GM18870 (cell line): ENCODE measurements at regions not wholly inside any gene's neighbourhood (a gene's known extent, or its start where the extent isn't known, plus 50 kb on each side); places are given as distances from the start of the nearest gene placed in this dataset.
"Not testable (repeated sequence)": the region's sequence is repeated elsewhere in the genome, so short reads cannot be mapped to it uniquely, and the experiment has no call there.

Experiments used
- ATAC-seq: cut with Tn5 transposase; IDR thresholded peaks from one replicate; pipeline ENCODE4 v1.9.1; 2021; ENCODE audit warnings: moderate library complexity; ENCODE audit not compliant: unreplicated experiment

DNA sequence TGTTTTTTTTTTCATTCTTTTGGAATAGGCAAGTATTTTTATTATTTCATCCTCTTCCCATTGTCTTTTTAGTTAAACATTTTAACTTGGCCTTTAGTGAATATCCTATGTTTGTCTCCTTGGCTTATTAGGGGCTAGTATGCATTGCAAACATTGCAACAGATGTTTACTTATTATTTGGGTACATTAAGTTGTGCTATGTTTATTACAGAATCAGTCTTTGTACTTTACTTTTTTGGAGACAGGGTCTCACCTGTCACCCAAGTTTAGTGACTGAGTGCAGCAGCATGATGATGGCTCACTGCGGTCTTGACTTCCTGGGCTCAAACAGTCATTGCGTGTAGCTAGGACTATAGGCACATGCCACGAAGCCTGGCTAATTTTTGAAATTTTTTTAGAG is 51.1 kb upstream of the NUDT6 start:
- no peak for ATAC-seq

DNA sequence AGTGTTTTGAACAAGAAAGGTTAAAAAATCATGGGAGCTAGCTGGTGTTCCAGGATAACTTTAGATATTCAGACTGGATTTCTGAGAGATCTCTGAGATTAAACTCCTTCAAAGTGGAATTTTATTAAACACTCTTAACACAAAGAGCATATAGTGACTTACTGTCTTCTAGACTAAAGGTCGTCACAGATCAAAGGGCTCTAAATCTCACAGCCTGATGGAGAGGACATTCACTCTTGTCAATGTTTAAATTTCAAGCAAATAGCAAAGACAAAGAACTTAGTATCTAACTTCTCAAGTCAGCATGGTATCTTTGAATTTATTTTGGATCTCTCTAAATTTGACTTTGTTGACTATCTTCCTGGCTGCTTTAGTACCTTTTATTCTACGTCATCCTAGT is 53.7 kb upstream of the NUDT6 start:
- no peak for ATAC-seq

DNA sequence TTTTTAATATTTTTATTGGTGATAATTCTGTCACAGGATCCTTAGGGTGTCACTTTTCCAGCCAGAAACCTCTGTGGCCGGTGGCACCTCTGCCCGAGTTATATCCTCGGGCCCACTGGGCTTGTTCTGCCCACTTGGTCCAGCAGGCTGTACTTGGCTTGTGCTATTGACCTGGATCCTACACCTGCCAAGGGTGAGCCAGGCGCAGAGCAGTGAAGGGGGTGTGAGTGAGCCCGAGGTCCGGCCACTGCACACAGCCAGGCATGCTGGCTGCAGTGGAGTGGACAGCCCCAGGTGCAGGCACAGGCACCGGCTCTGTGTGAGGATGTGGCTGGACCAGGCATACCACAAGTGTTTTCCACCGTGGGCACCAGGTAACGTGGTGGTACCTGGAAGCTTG is 54.7 kb upstream of the NUDT6 start:
- ATAC-seq, result no peak

DNA sequence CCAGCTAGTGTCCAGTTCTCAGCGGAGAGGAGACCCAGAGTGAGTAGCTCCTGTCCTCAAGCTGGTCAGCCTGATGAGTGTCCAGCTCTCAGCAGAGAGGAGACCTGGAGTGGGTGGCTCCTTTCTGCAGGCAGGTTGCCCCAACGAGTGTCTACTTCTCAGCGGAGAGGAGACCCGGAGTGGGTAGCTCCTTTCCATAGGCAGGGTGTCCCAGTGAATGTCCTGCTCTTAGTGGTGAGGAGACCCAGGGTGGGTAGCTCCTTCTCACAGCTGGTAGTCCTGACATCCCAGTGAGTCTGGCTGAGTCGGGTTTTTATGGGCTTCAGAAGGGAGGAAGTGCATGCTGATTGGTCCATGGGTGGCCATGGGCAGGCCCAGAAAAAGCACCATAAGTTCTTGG is 55.7 kb upstream of the NUDT6 start:
- ATAC-seq, result no peak

DNA sequence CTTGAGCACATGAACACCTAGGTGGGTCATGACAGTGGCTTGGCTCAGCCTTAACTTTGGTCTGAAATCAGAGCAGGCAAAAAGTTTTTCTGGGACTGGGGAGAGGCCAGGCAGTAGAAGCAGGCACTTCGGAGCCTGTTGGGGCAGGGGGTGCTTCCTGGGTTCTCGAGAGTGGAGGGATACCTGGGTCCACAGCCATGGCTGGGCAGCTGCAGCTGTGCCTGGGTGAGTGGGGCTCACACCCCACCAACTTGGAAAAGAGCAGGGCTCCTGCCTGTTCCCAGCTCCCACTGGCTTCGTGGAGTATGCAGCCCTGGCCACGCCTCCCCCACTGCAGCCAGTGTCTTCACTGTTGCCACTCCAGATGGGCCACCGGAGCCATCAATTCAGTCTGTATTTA is 56.4 kb upstream of the NUDT6 start:
- no peak for ATAC-seq

DNA sequence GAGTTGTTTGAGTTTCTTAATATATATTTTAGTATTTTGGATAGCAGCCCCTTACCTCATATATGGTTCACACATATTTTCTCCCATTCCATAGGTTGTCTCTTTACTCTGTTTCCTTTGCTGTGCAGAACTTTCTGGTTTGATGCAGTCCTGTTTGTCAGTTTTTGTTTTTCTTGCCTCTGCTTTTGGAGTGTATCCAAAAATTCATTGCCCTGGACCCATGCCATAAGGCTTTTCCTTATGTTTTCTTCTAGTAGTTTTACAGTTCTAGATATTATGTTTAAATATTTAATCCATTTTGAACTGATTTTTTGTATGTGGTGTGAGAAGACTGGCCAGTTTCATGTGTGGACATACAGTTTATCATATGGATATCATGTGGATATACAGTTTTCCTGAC is 58.5 kb upstream of the NUDT6 start:
- no peak for ATAC-seq

DNA sequence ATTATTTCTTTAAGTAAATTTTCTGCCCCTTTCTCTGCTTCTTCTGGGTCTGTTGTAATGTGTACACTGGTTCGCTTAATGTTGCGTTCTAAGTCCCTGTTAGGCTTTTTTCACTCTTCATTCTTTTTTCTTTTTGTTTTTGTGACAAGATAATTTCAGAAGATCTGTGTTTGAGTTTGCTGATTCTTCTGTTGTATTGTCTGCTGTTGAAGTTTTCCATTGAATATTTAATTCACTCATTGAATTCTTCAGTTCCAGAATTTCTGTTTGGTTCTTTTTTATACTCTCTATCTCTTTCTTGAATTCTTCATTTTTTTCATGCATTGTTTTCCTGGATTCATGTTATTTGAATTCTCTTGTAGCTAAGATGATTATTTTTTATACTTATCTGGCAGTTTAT is 66.3 kb upstream of the NUDT6 start:
- no peak for ATAC-seq

DNA sequence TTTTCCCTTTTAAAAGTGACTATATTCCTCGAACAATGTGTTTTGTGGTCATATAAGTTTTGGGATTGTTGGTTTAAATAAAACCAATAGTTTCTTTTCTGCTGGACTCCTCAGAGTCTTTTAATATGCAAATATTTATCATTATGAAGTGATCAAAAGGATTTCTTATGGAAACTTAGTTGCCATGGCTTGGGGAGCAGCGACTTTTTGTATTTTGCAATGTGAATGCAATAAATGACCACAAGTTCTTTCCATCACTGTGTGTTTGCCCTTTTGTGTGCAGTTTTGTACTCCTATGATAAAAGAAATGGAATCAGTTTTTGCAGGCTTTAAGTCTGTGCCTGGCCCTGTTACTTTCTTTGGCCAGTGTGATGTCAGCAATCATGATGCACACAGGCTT is 68.5 kb upstream of the NUDT6 start:
- no peak for ATAC-seq

DNA sequence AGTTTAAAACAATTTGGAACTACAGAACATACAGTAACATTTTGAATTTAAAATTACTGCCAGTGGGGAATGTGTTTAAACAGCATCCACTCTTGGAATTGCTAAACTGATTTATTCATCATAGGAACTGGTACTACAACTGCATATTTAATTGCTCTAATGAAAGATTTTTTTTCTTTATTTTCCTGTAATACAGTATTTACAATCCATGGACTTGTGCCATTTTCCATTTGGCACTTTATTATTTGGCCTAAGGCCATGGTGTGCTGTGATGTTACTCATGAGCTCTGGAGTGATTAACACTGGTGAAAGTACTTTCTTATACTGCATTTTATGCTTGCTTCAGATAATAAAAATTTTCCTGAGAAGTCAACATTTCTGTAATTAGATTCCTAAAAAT is 69.7 kb upstream of the NUDT6 start:
- no peak for ATAC-seq

DNA sequence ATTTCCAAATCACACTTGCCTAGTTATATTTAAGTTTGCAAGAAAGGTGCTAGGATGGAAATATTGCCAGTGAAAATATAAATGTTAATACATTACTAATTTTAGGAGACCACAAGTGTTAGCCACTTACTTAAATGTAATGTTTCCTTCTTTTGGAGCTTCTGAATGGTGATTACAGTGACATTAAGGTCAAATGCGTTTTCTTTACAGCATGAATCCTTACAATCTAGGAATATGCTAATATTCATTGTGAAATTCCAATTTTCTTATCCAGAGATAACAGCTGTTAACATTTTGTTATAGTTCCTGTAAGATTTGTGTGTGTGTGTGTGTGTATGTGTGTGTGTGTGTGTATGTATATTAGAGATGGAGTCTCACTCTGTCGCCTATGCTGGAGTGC is 70.2 kb upstream of the NUDT6 start:
- ATAC-seq, result no peak

DNA sequence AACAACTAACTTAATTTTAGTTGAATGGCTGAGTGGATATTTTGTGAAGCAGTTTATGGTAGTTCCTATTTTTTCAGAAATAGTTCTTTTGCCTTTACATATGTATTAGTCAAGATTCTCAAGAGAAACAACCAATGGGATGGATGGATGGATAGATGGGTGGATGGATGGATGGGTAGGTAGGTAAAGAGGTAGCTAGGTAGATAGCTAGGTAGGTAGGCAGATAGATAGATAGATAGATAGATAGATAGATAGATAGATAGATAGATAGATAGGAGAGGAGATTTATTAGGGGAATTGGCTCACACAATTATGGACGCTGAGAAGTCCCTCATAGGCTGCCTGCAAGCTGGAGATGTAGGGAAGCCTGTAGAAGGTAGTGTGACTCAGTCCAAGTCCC is 74.0 kb upstream of the NUDT6 start:
- ATAC-seq, result no peak

DNA sequence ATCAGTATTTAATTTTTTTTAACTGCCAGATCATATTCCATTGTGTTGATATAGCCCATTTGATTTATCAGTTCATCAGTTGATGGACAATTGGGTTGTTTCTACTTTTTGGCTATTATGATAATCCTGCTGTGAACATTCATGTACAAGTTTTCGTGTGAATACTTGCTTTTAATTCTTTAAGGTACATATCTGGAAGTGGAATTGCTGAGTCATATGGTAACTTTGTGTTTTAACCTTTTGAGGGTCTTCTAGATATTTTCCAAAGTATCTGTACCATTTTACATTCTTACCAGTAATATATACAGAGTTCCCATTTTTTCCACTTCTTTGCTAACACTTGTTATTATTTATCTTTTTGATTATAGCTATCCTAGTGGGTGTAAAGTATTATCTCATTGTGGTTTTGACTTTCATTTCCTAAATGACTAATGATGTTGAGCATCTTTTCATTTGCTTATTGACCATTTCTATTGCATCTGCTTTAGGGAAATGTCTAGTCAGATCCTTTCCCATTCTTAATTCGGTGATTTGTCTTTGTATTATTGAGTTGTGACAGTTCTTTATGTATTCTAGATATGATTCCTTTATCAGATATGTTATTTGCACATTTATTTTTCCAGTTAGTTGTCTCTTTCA is 75.2 kb upstream of the NUDT6 start:
- ATAC-seq, result peak; percentile 98

DNA sequence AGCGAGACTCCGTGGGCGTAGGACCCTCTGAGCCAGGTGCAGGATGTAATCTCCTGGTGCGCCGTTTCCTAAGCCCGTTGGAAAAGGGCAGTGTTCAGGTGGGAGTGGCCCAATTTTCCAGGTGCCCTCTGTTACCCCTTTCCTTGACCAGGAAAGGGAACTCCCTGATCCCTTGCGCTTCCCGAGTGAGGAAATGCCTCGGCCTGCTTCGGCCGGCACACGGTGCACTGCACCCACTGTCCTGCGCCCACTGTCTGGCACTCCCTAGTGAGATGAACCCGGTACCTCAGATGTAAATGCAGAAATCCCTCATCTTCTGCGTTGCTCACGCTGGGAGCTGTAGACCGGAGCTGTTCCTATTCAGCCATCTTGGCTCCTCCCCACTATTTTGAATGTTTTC is 81.7 kb upstream of the NUDT6 start:
- ATAC-seq, result not testable (repeated sequence)

DNA sequence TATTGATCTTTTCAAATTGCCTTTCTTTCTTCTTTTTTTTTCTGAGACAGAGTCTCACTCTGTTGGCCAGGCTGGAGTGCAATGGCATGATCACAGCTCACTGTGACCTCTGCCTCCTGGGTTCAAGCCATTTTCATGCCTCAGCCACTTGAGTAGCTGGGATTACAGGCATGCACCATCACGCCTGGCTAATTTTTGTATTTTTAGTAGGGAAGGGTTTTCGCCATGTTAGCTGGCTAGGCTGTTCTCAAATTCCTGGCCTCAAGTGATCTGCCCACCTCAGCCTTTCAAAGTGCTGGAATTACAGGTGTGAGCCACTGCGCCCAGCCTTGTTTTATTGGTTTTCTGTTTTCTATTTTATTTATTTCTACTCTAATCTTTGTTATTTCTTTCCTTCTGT is 82.7 kb upstream of the NUDT6 start:
- ATAC-seq, result not testable (repeated sequence)

DNA sequence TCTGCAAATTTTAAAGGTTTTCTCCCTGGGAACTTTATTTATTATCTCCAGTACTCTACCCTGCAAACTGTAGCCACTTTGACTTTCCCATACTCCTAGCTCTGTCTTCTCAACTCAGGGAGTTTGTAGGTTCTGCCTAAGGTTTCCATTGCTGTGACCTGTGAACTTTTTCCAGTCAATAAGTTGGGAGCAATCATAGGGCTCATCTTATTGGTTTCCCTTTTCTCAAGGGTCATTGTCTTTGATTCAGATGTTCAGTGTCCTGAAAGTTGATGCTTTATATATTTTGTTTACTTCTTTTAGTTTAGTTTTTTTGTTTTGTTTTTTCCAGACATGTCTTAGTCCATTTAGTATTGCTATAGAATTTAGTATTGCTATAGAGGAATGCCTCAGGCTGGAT is 85.3 kb upstream of the NUDT6 start:
- ATAC-seq, result no peak

DNA sequence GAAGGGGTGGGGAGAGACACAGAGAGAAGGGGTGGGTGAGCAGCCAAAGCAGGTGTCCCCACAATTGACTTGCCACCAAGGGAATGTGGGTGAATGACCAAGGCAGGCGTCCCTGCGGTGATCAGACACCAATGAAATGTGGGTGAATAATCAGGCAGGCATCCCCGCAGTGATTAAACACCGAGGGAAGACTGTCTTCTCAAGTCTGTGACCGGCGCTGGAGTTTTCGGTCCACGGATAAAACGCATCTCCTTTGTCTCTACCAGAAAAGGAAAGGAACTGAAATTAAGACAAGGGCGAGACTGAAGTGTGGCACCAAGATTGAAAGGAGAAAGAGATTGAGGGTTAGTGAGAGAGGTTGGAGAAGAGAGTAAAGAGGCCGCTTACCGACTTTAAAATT is 90.0 kb upstream of the NUDT6 start:
- not testable (repeated sequence) for ATAC-seq

DNA sequence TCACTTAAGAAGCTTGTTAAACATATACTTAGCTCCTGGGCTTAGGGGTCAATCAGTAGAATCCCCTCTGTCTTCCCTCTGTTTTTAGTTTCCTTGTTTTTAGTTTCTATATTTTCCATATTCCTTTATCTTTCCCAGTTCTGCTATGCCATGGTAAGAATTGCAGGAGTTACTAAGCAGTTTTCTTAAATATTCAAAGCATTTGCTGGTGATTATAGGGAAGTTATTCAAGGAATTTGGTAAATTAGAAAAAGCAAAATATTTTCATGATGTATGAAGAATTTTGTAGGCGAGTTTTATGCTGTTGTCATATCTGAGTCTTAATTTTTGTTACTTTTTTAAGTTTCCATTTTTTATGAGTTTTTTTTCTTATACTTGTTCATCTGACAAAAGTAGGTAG is 91.6 kb upstream of the NUDT6 start:
- ATAC-seq, result no peak

DNA sequence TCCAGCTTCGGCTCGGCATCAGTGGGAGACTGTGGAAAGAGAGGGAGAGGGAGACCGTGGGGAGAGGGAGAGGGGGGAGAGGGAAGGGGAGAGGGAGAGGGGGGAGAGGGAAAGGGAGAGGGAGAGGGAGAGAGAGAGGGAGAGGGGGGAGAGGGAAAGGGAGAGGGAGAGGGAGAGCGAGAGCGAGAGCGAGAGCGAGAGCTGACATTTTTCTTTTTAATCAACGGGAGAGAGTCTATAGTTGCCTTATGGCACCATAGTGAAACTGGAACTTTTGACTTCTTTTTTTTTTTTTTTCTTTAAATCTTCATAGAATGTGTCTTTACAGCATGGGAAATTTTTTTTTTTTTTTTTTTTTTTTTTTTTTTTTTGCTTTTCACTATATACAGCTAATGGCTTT is 94.7 kb upstream of the NUDT6 start:
- no peak for ATAC-seq

DNA sequence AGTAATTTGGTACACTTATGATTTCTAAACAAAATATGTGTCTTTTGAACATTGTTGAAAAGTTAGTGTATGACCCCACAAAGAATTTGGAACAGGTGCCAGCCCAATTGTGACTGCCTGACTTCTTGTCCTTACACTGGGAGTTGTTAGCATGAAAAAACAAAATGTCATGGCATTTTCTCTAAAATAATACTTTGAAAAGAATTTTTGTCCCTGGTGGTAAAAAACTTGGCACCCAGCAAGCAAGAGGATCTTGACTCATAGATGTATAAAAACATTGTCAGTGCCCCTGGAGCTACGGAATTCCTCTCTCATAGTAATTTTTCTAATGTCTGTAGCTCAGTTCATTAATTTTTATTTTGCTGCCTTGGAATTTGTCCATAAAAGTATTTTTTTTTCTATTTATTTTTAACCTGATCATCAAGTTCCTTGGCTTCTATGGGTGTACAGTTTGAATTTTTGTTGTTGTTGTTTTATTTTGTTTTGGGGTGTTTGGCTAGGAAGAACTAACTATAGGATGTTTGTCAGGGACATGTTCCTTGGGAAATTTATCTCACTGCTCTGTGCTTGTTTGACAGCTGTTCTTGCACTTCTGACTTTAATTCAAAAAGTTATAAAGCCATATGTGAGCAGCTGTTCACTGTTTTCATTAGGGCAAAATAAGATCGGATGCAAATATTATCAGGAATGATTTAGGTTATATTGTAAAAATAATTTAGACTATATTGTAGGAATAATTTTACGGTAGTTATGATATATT is 95.4 kb upstream of the NUDT6 start:
- no peak for ATAC-seq

DNA sequence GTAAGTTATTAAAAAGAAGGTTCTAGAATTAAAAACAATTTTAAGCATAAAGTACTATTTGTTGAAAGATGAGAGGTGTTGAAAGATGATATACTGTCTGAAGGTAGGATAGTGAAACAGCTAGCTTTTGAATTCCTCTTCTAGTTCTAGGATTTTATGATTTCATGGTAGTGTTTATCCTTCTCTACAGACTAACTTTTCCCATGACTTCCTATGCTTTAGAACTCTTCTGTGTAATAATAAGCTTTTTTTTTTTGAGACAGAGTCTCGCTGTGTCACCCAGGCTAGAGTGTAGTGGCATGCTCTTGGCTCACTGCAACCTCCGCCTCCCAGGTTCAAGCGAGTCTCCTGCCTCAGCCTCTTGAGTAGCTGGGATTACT is 96.0 kb upstream of the NUDT6 start:
- no peak for ATAC-seq

DNA sequence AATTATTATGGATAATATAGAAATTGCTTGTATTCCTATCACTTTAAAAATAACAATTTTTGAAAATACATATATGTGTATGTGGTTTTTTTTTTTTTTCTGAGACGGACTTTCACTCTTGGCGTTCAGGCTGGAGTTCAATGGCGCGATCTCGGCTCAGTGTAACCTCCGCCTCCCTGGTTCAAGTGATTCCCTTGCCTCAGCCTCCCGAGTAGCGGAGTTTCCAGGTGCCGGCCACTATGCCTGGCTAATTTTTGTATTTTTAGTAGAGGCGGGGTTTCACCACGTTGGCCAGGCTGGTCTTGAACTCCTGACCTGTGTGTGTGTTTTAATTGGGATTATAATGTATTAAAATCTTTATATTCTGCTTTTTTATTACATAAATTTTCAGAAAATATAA is 97.9 kb upstream of the NUDT6 start:
- ATAC-seq, result no peak

DNA sequence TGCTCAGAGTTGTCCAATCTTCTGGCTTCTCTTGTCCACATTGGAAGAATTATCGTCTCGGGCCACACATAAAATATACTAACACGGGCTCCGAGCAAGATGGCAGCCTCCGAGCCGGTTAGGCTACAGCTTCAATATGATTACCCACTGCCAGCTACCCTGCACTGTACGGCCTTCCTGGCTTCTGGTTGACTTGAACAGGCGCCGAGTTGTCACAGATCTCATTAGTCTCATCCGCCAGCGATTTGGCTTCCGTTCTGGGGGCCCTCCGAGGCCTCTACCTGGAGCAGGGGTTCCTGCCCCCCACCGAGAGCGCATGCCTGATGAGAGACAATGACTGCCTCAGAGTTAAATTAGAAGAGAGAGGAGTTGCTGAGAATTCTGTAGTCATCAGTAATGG is 101.2 kb upstream of the NUDT6 start:
- ATAC-seq, result no peak

DNA sequence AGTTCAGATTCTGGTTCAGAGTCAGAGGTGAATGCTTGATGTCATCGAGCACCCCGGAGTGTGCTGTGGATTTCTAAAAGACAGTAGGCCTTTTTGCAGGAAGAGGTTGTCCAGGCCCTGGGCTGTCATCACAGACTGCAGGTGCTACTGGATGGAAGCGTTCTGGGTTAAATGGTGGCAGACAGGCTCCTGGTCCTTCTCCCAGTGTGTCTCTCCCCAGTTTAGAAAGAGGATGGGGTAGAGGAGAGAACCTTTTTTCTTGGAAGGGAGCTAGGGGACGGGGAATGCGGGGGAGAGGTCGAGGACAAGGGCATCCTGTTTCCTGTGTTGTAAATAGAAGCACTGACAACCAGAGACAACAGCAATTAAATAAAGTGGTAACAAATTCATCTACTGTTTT is 102.3 kb upstream of the NUDT6 start:
- no peak for ATAC-seq
